EL (cell line): ENCODE measurements at regions not wholly inside any gene's neighbourhood (a gene's known extent, or its start where the extent isn't known, plus 50 kb on each side); places are given as distances from the start of the nearest gene placed in this dataset.

Source experiments
- DNase-seq: peaks from one replicate; pipeline ENCODE4 v3.0.0-alpha.2; 2016

DNA sequence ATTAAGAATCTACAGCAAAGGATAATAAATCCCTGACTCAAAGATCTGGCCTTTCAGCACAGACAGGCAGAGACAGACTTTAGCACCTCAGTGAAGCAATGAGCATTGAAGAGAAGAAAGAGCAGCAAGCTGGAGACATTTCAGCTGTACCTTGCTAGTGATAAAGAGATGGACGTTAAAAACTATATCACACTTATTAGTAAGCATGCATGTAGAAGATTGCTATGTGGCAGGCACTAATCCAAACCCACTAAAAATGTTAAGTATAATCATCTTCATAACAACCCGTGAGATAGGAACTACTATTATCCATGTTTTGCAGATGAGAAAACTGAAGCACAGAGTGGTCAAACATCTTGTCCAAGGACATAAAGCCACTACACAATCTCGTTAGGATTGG, 1538.3 kb upstream of the FLRT2 start:
- DNase-seq = no peak

DNA sequence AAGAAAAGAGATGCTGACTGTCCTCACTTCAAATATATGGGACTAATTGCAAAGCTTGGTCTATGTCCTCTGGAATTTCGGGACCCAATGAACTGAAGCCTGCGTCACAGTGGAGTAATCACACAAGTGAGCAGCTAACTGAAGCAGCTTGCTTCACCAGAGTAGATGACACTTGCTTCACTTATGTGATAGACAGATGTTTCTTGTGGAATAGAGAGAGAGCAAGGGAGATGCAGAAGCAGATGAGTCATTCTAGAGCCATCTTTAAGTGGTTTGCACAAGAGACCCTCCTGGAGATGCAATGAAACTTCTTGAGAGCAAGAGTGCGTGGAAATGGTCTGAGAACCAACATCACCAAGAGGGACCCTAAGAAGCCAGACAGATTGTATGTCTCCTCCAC, 1537.1 kb upstream of the FLRT2 start:
- peak; percentile 9 for DNase-seq

DNA sequence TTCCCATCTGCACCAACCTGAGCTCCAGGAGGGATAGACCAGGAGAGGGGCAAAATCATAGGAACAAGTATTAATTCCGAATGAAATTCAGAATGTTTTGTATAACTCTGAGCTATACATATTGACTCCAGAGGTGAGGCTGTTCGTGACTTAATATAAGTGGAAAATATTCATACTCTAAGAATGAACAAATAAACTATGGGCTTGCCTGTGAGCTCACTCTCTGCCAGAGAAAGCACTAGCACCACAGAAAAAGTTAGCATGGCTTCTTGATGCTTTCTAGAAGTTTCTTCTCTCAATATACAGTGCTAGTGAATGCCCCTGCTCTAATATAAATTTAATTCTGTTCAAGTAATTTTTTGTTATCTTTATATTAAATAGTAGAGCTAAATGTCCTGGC, 1536.4 kb upstream of the FLRT2 start:
- DNase-seq = no peak

- peak; percentile 31 for DNase-seq
Observed at GRCh38 chr14:83994020-83994419, 1535.9 kb upstream of the FLRT2 start.

- no peak for DNase-seq
Observed at GRCh38 chr14:84001023-84001422, 1528.9 kb upstream of the FLRT2 start.

DNA sequence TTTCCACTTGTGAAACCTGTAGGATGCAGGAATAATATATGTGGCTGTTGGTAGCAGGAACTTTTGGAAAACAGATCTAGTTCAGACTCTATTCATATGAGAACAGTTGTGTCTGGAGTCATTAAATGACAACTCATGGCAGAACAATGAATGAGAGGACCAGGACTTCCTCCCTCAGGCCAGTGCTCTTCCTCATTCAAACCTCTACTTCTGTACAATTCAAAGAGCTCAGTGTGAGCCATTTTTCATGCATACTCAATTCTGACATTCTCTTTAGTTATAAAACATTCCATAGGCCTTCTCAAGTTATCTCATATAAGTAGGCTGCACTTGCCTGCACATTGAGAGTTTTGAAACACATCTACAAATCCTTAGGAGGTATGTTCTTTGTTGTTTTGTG, 1526.6 kb upstream of the FLRT2 start:
- DNase-seq = no peak

GRCh38 chr14:84006643-84007155, 1523.2 kb upstream of the FLRT2 start:
- no peak for DNase-seq

DNA sequence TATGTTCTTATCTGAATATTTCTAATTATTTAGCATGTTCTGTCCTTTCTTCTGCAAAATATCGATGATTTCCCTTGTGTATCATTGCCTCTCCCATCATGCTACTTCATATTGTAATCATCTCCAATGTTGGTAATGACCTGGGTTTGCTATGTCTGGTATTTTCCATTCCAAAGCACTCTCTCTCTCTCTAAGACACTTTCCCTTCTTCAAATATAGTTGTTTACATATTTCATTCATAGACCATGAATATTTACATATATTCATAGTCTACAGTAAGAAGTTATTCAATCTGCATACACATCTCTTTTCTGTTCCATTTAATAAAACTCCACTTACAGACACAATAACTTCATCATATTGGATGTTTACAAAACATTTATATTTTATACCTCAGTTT, 1516.5 kb upstream of the FLRT2 start:
- DNase-seq = no peak

DNA sequence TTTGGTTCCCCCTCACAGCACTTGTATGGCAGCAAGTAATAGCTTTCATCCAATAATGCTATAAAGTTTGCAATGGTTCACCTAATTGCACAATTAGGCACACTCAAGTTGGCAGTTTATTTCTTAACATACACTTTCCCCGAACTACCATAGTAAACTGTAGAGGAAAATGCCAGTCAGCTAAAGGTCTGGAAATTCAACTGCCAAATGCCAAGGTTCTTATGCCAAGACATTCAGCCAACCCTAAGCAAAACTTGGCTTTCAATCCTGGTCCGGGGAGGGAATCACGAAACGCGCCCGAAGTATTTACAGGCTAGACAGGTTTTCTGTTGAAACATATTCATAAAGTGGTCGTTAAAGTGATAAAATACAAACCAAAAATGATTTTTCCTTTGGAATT, 1512.4 kb upstream of the FLRT2 start:
- DNase-seq = no peak

DNA sequence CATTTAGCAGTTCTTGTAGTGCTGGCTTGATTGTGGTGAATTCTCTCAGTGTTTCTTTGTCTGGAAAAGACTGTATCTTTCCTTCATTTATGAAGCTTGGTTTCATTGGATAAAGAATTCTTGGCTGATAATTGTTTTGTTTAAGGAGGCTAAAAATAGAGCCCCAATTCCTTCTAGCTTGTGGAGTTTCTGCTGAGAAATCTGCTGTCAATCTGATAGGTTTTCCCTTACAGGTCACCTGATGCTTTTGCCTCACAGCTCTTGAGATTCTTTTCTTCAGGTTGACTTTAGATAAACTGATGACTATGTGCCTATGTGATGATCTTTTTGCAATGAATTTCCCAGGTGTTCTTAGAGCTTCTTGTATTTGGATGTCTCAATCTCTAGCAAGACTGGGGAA, 1508.5 kb upstream of the FLRT2 start:
- DNase-seq = no peak

GRCh38 chr14:84024231-84024820, 1505.6 kb upstream of the FLRT2 start:
- DNase-seq = no peak

- no peak for DNase-seq
Observed at GRCh38 chr14:84025106-84026012, 1504.6 kb upstream of the FLRT2 start.

DNA sequence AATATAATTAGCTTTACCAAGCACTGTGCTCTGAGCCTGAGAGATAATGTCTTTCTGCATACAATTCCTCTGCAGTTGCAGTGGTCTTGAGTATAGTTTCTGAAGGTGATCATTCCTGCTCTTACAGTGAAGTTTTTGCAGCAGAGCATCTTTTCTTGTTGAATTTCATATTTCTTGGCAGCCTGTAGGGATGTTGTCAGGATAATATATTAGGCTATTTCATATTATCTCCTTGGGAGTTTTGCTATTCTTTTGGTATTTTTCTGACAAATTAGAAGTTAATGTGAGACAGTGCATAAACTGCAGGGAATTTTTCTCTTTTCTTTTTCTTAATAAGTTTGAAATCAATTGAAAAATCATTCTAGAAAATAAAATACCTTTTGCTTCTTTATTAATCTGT, 1502.6 kb upstream of the FLRT2 start:
- DNase-seq = no peak

- DNase-seq = no peak
Observed at GRCh38 chr14:84028080-84028604, 1501.8 kb upstream of the FLRT2 start.

- DNase-seq = no peak
Observed at GRCh38 chr14:84029246-84029645, 1500.7 kb upstream of the FLRT2 start.

DNA sequence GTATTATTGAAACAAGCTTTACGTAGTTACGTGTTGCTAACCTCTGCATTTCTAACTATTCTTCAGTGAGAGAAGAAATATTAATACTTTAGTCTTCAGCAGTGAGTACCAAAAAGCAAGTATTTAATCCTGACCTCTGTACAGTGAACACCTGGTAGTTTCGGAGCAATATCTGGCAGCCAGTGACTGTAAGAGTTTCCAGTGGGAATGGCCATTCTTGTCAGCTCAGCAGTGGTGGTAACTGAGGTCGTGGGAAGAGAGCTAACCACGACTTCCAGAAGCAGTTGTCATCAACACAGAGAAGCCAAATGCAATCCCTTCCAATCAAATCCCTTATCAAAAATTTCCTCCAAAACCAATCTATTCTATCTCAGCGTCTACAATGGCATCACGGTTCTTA, 1500.2 kb upstream of the FLRT2 start:
- no peak for DNase-seq

GRCh38 chr14:84036840-84037239, 1493.1 kb upstream of the FLRT2 start:
- peak; percentile 59 for DNase-seq

DNA sequence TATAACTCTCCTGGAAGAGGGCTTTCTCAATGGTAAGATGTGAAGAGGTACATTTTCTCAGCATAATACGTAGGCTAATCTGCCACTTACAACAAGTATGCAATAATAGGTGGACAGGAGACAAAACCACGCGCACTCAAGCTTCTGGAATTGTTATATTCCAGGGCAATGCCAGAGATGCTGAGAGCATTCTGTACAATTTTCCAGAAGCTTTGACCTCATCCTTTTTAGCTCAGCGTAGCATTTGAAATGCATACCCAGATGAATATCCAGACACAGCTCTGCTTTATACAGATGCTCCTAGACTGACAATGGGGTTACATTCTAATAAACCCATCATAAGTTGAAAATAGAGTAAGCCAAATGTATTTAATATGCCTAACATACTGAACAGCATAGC, 1492.4 kb upstream of the FLRT2 start:
- DNase-seq = no peak

GRCh38 chr14:84040101-84040500, 1489.8 kb upstream of the FLRT2 start:
- DNase-seq = no peak

DNA sequence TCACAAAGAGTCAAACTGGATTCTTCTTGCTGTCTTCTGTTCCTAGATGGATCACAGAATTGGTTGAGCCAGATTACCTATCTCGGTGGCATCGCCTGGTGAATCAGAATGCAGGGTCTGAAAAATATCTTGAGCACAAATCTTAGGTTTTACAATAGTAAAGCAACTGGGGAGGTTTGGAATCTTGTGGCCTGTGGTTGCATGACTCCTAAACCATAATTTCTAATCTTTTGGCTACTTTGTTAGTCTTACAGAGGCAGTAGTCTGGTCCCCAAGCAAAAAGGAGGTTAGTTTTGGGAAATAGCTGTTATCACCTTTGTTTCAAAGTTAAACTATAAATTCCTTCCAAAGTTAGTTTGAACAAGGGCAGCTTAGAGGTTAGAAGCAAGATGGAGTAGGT, 1488.5 kb upstream of the FLRT2 start:
- DNase-seq = no peak

GRCh38 chr14:84042992-84043391, 1487.0 kb upstream of the FLRT2 start:
- DNase-seq = no peak

DNA sequence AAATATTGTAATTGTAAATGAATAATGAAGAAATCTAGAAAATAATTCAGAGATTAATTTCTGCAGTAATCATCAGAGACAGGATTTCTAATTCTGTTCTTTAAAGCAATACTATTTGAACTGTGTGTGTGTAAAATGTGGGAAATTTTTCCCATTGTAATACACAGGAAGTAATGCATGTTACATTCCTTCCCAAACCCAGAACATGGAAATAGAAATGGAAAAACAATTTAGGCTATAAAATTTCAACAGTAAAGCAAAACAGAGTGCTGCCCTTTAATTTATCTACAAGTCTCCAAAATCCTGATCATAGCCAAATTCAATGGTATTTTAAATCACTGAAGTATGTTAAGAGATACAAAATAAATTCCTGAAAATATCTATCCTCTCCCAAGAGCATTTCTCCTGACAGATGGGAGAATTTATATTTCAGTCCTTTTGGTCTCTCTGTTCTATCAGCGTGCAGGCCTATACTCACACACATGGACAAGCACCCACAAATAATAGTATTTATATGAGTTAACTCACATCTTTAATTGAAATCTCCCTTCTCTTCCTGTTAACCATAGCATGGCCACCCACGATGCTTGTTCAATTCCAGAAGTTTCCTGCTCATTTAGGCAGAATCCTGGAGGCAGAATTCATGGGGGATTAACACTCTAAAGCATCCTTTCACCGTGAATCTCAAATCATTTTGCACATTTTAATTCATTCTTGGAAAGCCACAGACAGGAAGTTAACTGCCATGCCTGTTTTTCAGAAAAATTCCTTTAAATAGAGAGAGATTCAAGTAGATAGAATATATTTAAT, 1465.4 kb upstream of the FLRT2 start:
- DNase-seq = no peak

DNA sequence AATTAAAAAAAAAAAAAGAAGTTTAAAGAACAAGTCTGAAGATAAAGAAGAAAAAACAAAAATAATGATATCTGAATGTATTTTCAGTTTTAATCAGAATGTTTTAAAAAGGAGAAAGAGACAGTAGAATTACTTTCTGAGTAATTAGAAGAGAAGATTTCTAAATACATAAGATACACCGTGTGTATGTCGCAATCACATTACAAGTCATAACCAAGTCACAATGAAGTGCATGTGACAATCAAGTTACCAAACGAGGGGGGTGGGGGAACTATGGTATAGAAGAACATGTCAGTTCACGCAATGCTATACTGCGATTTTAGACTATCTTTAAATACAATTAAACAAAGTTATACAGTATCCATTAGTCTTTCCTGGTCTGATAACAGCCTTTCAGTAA, 1464.1 kb upstream of the FLRT2 start:
- DNase-seq = no peak
